ENCODE measurements at regions not wholly inside any gene's neighbourhood (a gene's known extent, or its start where the extent isn't known, plus 50 kb on each side); places are given as distances from the start of the nearest gene placed in this dataset.
"Not testable (repeated sequence)": the region's sequence is repeated elsewhere in the genome, so short reads cannot be mapped to it uniquely, and the experiment has no call there.

- Histone ChIP-seq H3K27ac (ENCODE audit: low read depth, low read length) (no peak overlapping the region), H3K27me3 (ENCODE audit: control insufficient read depth, insufficient read depth, low read length) (no peaks in the 10 kb centered on the region), H3K4me1 (ENCODE audit: control insufficient read depth, insufficient read depth, low read length) (no peaks in the 10 kb centered on the region), H3K36me3 (ENCODE audit: control insufficient read depth, insufficient read depth, low read length) (no peaks in the 10 kb centered on the region), H3K9me3 (ENCODE audit: control insufficient read depth, insufficient read depth, low read length) (peaks cover 2% of the 10 kb centered on the region), H3K4me3 (ENCODE audit: low read depth, low read length) (no peak overlapping the region)
- DNase-seq (ENCODE audit: low read depth in 4 of 6, low spot score in 6 of 6) = no peak
- 94% methylated on average over 11 of the region's 11 CpGs for WGBS (ENCODE audit: insufficient coverage)
Measured at GRCh38 chr7:19339512-19339911, 194.3 kb upstream of the FERD3L start.

- H3K27me3 ChIP-seq (ENCODE audit: control insufficient read depth, insufficient read depth, low read length); DNase-seq (ENCODE audit: low read depth in 4 of 6, low spot score in 6 of 6); H3K4me1 ChIP-seq (ENCODE audit: control insufficient read depth, insufficient read depth, low read length); H3K4me3 ChIP-seq (ENCODE audit: low read depth, low read length); H3K36me3 ChIP-seq (ENCODE audit: control insufficient read depth, insufficient read depth, low read length); H3K9me3 ChIP-seq (ENCODE audit: control insufficient read depth, insufficient read depth, low read length); H3K27ac ChIP-seq (ENCODE audit: low read depth, low read length): not testable (repeated sequence)
- WGBS (ENCODE audit: insufficient coverage) = 100% methylated on average over 1 of the region's 3 CpGs
Measured at GRCh38 chr7:19338512-19338911, 193.3 kb upstream of the FERD3L start.

DNA sequence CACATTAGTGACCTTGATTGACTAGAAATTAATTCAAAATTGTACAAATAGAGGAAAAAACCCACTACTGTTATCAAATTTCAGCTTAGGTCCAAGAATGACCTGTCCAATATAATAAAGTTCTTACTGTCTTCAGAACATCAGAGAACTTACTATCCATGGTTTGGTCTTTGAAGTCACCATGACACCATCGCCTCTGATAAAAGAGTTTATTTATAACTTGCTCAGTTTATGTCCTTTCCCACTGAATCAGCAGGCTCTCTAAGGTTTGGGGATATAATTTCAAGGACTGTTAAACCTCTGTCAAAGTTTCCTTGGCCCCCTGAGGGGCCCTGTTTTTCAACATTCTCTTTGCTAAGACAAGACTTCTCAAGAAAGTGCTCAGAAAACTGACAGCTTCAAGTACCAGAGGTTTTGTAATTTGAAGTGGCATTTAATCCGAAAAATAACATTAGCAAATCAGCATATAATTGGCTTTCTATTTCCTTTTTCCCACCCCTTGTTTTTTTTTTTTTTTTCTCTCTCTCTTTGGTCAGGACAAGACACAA, 191.7 kb upstream of the FERD3L start:
- peaks cover 2% of the 10 kb centered on the region for H3K9me3 ChIP-seq (ENCODE audit: control insufficient read depth, insufficient read depth, low read length)
- no peak overlapping the region for H3K4me3 ChIP-seq (ENCODE audit: low read depth, low read length)
- no peaks in the 10 kb centered on the region for H3K36me3 ChIP-seq (ENCODE audit: control insufficient read depth, insufficient read depth, low read length)
- no peaks in the 10 kb centered on the region for H3K4me1 ChIP-seq (ENCODE audit: control insufficient read depth, insufficient read depth, low read length)
- DNase-seq (ENCODE audit: low read depth in 4 of 6, low spot score in 6 of 6) = peak in 1 of 6 donors; percentile 5
- H3K27me3 ChIP-seq (ENCODE audit: control insufficient read depth, insufficient read depth, low read length) = no peaks in the 10 kb centered on the region
- no peak overlapping the region for H3K27ac ChIP-seq (ENCODE audit: low read depth, low read length)
- WGBS (ENCODE audit: insufficient coverage) = no CpG with 5 or more reads among the region's 2 CpGs

DNA sequence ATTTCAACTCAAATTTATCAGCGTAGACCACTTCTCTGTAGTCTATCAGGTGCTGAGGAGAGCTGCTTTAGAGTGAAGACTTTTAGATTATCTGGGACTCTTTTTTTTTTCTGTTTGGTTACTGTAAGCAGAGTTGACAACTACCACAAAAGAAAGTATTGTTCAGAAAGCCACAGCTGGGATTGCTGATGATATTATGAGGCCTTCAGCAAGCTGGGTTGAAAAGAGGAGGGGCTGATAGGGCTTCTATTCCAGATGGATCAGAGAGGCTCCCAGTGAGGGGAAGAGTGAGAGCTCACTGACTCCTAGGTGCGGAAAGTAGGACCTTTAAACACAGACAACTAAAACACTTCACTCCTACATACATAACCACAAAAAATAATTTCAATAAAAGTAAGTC, 188.5 kb upstream of the FERD3L start:
- no peaks in the 10 kb centered on the region for H3K9me3 ChIP-seq (ENCODE audit: control insufficient read depth, insufficient read depth, low read length)
- H3K4me3 ChIP-seq (ENCODE audit: low read depth, low read length) = no peak overlapping the region
- no peaks in the 10 kb centered on the region for H3K36me3 ChIP-seq (ENCODE audit: control insufficient read depth, insufficient read depth, low read length)
- WGBS (ENCODE audit: insufficient coverage) = no CpG with 5 or more reads among the region's 2 CpGs
- no peaks in the 10 kb centered on the region for H3K4me1 ChIP-seq (ENCODE audit: control insufficient read depth, insufficient read depth, low read length)
- peak in 1 of 6 donors; percentile 15 for DNase-seq (ENCODE audit: low read depth in 4 of 6, low spot score in 6 of 6)
- H3K27me3 ChIP-seq (ENCODE audit: control insufficient read depth, insufficient read depth, low read length) = no peaks in the 10 kb centered on the region
- H3K27ac ChIP-seq (ENCODE audit: low read depth, low read length) = no peak overlapping the region

GRCh38 chr7:19327018-19327417, 181.8 kb upstream of the FERD3L start:
- Histone ChIP-seq H3K27ac (ENCODE audit: low read depth, low read length) (no peak overlapping the region), H3K27me3 (ENCODE audit: control insufficient read depth, insufficient read depth, low read length) (no peaks in the 10 kb centered on the region), H3K9me3 (ENCODE audit: control insufficient read depth, insufficient read depth, low read length) (no peaks in the 10 kb centered on the region), H3K4me1 (ENCODE audit: control insufficient read depth, insufficient read depth, low read length) (no peaks in the 10 kb centered on the region), H3K36me3 (ENCODE audit: control insufficient read depth, insufficient read depth, low read length) (no peaks in the 10 kb centered on the region), H3K4me3 (ENCODE audit: low read depth, low read length) (no peak overlapping the region)
- DNase-seq (ENCODE audit: low read depth in 4 of 6, low spot score in 6 of 6) = peak in 5 of 6 donors; percentile 12 to 78 (median 13)

- peak in 1 of 6 donors; percentile 30 for DNase-seq (ENCODE audit: low read depth in 4 of 6, low spot score in 6 of 6)
- WGBS (ENCODE audit: insufficient coverage) = 75% methylated on average over 2 of the region's 2 CpGs
- Histone ChIP-seq H3K36me3 (ENCODE audit: control insufficient read depth, insufficient read depth, low read length) (no peaks in the 10 kb centered on the region), H3K27me3 (ENCODE audit: control insufficient read depth, insufficient read depth, low read length) (no peaks in the 10 kb centered on the region), H3K9me3 (ENCODE audit: control insufficient read depth, insufficient read depth, low read length) (no peaks in the 10 kb centered on the region), H3K27ac (ENCODE audit: low read depth, low read length) (no peak overlapping the region), H3K4me3 (ENCODE audit: low read depth, low read length) (no peak overlapping the region), H3K4me1 (ENCODE audit: control insufficient read depth, insufficient read depth, low read length) (no peaks in the 10 kb centered on the region)
Measured at GRCh38 chr7:19322002-19322401, 176.8 kb upstream of the FERD3L start.

- H3K27me3 ChIP-seq (ENCODE audit: control insufficient read depth, insufficient read depth, low read length) = no peaks in the 10 kb centered on the region
- no peaks in the 10 kb centered on the region for H3K9me3 ChIP-seq (ENCODE audit: control insufficient read depth, insufficient read depth, low read length)
- H3K4me1 ChIP-seq (ENCODE audit: control insufficient read depth, insufficient read depth, low read length) = no peaks in the 10 kb centered on the region
- no peak for DNase-seq (ENCODE audit: low read depth in 4 of 6, low spot score in 6 of 6)
- H3K36me3 ChIP-seq (ENCODE audit: control insufficient read depth, insufficient read depth, low read length) = no peaks in the 10 kb centered on the region
- no peak overlapping the region for H3K27ac ChIP-seq (ENCODE audit: low read depth, low read length)
- H3K4me3 ChIP-seq (ENCODE audit: low read depth, low read length) = no peak overlapping the region
- 100% methylated on average over 2 of the region's 5 CpGs for WGBS (ENCODE audit: insufficient coverage)
Measured at GRCh38 chr7:19318287-19318686, 173.1 kb upstream of the FERD3L start.

GRCh38 chr7:19317461-19317860, 172.2 kb upstream of the FERD3L start:
- no peaks in the 10 kb centered on the region for H3K9me3 ChIP-seq (ENCODE audit: control insufficient read depth, insufficient read depth, low read length)
- H3K27ac ChIP-seq (ENCODE audit: low read depth, low read length) = no peak overlapping the region
- no peak for DNase-seq (ENCODE audit: low read depth in 4 of 6, low spot score in 6 of 6)
- no peaks in the 10 kb centered on the region for H3K4me1 ChIP-seq (ENCODE audit: control insufficient read depth, insufficient read depth, low read length)
- H3K4me3 ChIP-seq (ENCODE audit: low read depth, low read length) = no peak overlapping the region
- no peaks in the 10 kb centered on the region for H3K27me3 ChIP-seq (ENCODE audit: control insufficient read depth, insufficient read depth, low read length)
- H3K36me3 ChIP-seq (ENCODE audit: control insufficient read depth, insufficient read depth, low read length) = no peaks in the 10 kb centered on the region

DNA sequence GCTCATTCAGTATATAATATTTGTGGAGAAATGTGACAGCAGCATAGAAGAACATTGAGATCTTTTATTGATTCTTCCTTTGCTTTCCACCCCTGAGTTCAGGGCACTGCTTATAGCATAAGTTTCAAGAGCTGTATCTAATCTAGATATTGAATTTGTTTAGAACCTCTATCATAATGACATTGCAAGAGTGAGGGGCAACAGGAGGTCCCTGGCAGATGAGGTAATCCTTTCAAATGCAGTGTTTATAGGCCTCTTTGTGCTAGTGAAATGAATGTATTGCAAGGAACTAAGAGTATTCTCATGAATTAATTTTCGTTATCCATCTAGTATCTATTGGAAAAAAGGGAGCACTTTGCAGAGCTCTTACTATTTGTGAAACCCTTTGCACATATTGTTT, 167.2 kb upstream of the FERD3L start:
- no peaks in the 10 kb centered on the region for H3K27me3 ChIP-seq (ENCODE audit: control insufficient read depth, insufficient read depth, low read length)
- no peaks in the 10 kb centered on the region for H3K4me1 ChIP-seq (ENCODE audit: control insufficient read depth, insufficient read depth, low read length)
- DNase-seq (ENCODE audit: low read depth in 4 of 6, low spot score in 6 of 6) = no peak
- H3K27ac ChIP-seq (ENCODE audit: low read depth, low read length) = peak overlapping the region; percentile 67
- WGBS (ENCODE audit: insufficient coverage) = no CpG with 5 or more reads among the region's 1 CpG
- no peak overlapping the region for H3K4me3 ChIP-seq (ENCODE audit: low read depth, low read length)
- no peaks in the 10 kb centered on the region for H3K36me3 ChIP-seq (ENCODE audit: control insufficient read depth, insufficient read depth, low read length)
- H3K9me3 ChIP-seq (ENCODE audit: control insufficient read depth, insufficient read depth, low read length) = no peaks in the 10 kb centered on the region

- no CpG with 5 or more reads among the region's 4 CpGs for WGBS (ENCODE audit: insufficient coverage)
- DNase-seq (ENCODE audit: low read depth in 4 of 6, low spot score in 6 of 6) = no peak
- H3K4me3 ChIP-seq (ENCODE audit: low read depth, low read length) = no peak overlapping the region
- H3K36me3 ChIP-seq (ENCODE audit: control insufficient read depth, insufficient read depth, low read length) = no peaks in the 10 kb centered on the region
- no peak overlapping the region for H3K27ac ChIP-seq (ENCODE audit: low read depth, low read length)
- H3K27me3 ChIP-seq (ENCODE audit: control insufficient read depth, insufficient read depth, low read length) = no peaks in the 10 kb centered on the region
- H3K9me3 ChIP-seq (ENCODE audit: control insufficient read depth, insufficient read depth, low read length) = no peaks in the 10 kb centered on the region
- no peaks in the 10 kb centered on the region for H3K4me1 ChIP-seq (ENCODE audit: control insufficient read depth, insufficient read depth, low read length)
Measured at GRCh38 chr7:19307554-19307953, 162.3 kb upstream of the FERD3L start.
